ENCODE measurements at regions not wholly inside any gene's neighbourhood (a gene's known extent, or its start where the extent isn't known, plus 50 kb on each side); places are given as distances from the start of the nearest gene placed in this dataset.

DNA sequence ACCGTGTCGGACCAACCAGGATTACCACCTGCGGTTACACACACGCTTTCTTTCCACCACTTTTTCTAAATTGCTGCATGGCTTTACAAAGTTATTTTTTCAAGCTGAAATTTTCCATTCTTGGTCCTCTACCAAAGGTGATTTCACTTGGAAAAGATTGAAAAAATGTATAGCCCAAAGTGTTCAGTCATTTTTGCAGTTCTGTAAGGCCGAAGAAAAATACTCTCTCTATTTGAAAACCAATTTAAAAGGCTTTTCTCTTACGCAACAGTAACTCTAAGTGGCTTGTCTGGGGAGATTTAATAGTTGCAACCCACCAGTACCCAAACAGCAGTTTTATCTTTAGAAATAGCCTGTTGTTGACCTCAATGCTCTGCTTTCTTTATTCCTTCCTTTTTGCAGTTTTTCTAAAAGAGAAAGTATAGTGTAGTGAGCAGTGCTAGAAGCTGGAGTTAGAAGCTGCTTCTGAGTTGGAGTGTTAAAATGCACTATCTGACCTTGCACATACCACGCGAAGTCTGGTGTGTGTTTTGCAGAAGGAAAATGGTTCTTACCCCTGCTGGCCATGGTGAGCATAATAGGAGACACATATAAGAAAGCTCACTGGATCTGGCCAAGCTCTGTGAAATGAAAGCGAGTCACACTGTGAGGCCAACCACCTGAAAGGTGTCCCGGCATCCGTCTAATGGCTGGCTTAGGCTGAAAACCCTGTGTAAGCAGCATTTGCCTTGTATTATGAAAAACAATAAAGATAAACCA, 201.0 kb upstream of the ADRA1D start:
- TF ChIP-seq, protein P1, sequence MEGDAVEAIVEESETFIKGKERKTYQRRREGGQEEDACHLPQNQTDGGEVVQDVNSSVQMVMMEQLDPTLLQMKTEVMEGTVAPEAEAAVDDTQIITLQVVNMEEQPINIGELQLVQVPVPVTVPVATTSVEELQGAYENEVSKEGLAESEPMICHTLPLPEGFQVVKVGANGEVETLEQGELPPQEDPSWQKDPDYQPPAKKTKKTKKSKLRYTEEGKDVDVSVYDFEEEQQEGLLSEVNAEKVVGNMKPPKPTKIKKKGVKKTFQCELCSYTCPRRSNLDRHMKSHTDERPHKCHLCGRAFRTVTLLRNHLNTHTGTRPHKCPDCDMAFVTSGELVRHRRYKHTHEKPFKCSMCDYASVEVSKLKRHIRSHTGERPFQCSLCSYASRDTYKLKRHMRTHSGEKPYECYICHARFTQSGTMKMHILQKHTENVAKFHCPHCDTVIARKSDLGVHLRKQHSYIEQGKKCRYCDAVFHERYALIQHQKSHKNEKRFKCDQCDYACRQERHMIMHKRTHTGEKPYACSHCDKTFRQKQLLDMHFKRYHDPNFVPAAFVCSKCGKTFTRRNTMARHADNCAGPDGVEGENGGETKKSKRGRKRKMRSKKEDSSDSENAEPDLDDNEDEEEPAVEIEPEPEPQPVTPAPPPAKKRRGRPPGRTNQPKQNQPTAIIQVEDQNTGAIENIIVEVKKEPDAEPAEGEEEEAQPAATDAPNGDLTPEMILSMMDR (IDR thresholded peaks at IDR 0.05; ENCODE audit: insufficient read depth, low read length): peak; percentile 35
- H3K4me3 ChIP-seq (ENCODE audit: low read depth, low read length): no peak overlapping the region
- peak; percentile 34 for DNase-seq (ENCODE audit: low read depth)

- DNase-seq (ENCODE audit: low read depth): peak; percentile 40
- TF ChIP-seq, protein P1 (IDR thresholded peaks at IDR 0.05; ENCODE audit: insufficient read depth, low read length): no peak
- no peak overlapping the region for H3K4me3 ChIP-seq (ENCODE audit: low read depth, low read length)
Measured at GRCh38 chr20:4445784-4446183, 196.7 kb upstream of the ADRA1D start.

- TF ChIP-seq, protein P1 (IDR thresholded peaks at IDR 0.05; ENCODE audit: insufficient read depth, low read length): no peak
- H3K4me3 ChIP-seq (ENCODE audit: low read depth, low read length): no peak overlapping the region
- DNase-seq (ENCODE audit: low read depth): no peak
Measured at GRCh38 chr20:4445331-4445730, 196.2 kb upstream of the ADRA1D start.

DNA sequence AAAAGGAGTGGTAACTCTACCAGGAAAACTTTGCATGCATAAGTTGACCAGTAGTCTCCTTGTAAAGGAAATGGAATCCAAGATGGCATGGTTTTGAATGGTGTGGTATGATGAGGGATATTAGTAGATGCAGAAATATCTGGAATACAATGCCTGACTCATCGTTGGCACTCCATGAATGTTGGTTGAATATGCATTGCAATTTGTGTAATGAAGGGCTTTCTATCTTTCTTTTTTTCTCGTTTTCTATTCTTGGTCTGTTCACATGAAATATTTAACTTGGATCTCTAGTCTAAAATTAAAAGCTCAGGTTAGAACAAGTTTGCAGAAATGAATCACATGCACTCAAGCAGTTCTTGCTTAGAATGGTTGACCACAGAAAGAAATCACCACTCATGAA, 195.3 kb upstream of the ADRA1D start:
- H3K4me3 ChIP-seq (ENCODE audit: low read depth, low read length): no peak overlapping the region
- DNase-seq (ENCODE audit: low read depth): peak; percentile 64
- TF ChIP-seq, protein P1 (IDR thresholded peaks at IDR 0.05; ENCODE audit: insufficient read depth, low read length): no peak

GRCh38 chr20:4443016-4443415, 193.9 kb upstream of the ADRA1D start:
- TF ChIP-seq, protein P1 (IDR thresholded peaks at IDR 0.05; ENCODE audit: insufficient read depth, low read length): no peak
- H3K4me3 ChIP-seq (ENCODE audit: low read depth, low read length): no peak overlapping the region

GRCh38 chr20:4441871-4442270, 192.8 kb upstream of the ADRA1D start:
- H3K4me3 ChIP-seq (ENCODE audit: low read depth, low read length): no peak overlapping the region
- TF ChIP-seq, protein P1 (IDR thresholded peaks at IDR 0.05; ENCODE audit: insufficient read depth, low read length): no peak
- no peak for DNase-seq (ENCODE audit: low read depth)

More at GRCh38 chr20:4443016-4443415, 193.9 kb upstream of the ADRA1D start:
- no peak for DNase-seq (ENCODE audit: low read depth)

DNA sequence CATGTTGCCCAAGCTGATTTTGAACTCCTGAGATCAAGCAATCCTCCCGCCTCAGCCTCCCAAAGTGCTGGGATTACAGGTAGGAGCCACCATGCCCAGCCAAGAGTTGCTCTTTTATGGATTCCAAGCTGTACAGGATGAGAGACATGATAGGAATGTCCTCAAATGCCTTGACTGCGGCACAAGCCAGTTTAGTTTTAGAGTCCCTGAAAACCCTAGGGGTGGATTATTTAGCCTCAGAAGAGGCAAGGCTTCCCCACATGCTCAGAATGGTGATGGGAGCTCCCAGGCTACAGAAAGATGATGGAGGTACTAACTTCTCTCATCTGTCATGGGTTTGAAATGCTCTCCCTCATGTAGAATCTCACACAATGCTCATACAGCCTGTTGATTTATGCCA, 192.1 kb upstream of the ADRA1D start:
- TF ChIP-seq, protein P1 (IDR thresholded peaks at IDR 0.05; ENCODE audit: insufficient read depth, low read length): no peak
- DNase-seq (ENCODE audit: low read depth): no peak
- no peak overlapping the region for H3K4me3 ChIP-seq (ENCODE audit: low read depth, low read length)

All from fibroblast of the aortic adventitia (primary cell).